Frontal cortex (tissue), 3 donors: ENCODE measurements at regions not wholly inside any gene's neighbourhood (a gene's known extent, or its start where the extent isn't known, plus 50 kb on each side); places are given as distances from the start of the nearest gene placed in this dataset.

Experiments
- DNase-seq, 2 donors: peaks; one replicate each; pipeline ENCODE4 v3.0.0; 2012; ENCODE audit warnings: low spot score in 2 of 2
- FAIRE-seq: peaks from 2 replicates; lab custom pipeline; 2012; peaks lifted over from hg19 to GRCh38; lab: Jason Lieb, UNC
- donor health status: control.
- donor health status: control.
- donor health status: control.

GRCh38 chr14:61226015-61226654, 55.0 kb downstream of the TMEM30B start:
- DNase-seq (no peak), FAIRE-seq (no peak)

GRCh38 chr14:61225344-61225743, 55.8 kb downstream of the TMEM30B start:
- FAIRE-seq: no peak

GRCh38 chr14:61223552-61223951, 57.6 kb downstream of the TMEM30B start:
- no peak for FAIRE-seq
- no peak for DNase-seq

More at GRCh38 chr14:61225344-61225743, 55.8 kb downstream of the TMEM30B start:
- no peak for DNase-seq

GRCh38 chr14:61222388-61222787, 58.8 kb downstream of the TMEM30B start:
- DNase-seq (no peak), FAIRE-seq (no peak)

GRCh38 chr14:61221906-61222305, 59.2 kb downstream of the TMEM30B start:
- DNase-seq (no peak), FAIRE-seq (no peak)

- DNase-seq (no peak), FAIRE-seq (no peak)
These were observed 61.5 kb downstream of the TMEM30B start for GRCh38 chr14:61219673-61220072.

- FAIRE-seq: no peak
- DNase-seq: no peak
These were observed 61.9 kb downstream of the TMEM30B start for GRCh38 chr14:61219256-61219655.

- DNase-seq (no peak), FAIRE-seq (no peak)
These were observed 62.4 kb downstream of the TMEM30B start for GRCh38 chr14:61218767-61219166.

GRCh38 chr14:61218157-61218556, 63.0 kb downstream of the TMEM30B start:
- DNase-seq: no peak
- no peak for FAIRE-seq

GRCh38 chr14:61217516-61217915, 63.6 kb downstream of the TMEM30B start:
- FAIRE-seq (no peak), DNase-seq (no peak)

GRCh38 chr14:61215222-61216020, 65.7 kb downstream of the TMEM30B start:
- FAIRE-seq: no peak
- DNase-seq: no peak

GRCh38 chr14:61213920-61214319, 67.2 kb downstream of the TMEM30B start:
- FAIRE-seq (no peak), DNase-seq (no peak)

GRCh38 chr14:61213191-61213621, 67.9 kb downstream of the TMEM30B start:
- no peak for FAIRE-seq

GRCh38 chr14:61212546-61212945, 68.6 kb downstream of the TMEM30B start:
- FAIRE-seq (no peak), DNase-seq (no peak)

More at GRCh38 chr14:61213191-61213621, 67.9 kb downstream of the TMEM30B start:
- DNase-seq: no peak

GRCh38 chr14:61211476-61212255, 69.5 kb downstream of the TMEM30B start:
- FAIRE-seq (no peak), DNase-seq (no peak)

- FAIRE-seq (no peak), DNase-seq (no peak)
These were observed 77.9 kb downstream of the TMEM30B start for GRCh38 chr14:61203081-61203753.

- FAIRE-seq (no peak), DNase-seq (no peak)
These were observed 79.0 kb downstream of the TMEM30B start for GRCh38 chr14:61202124-61202523.

GRCh38 chr14:61201171-61201570, 80.0 kb downstream of the TMEM30B start:
- DNase-seq: no peak
- FAIRE-seq: no peak

- FAIRE-seq: no peak
- DNase-seq: no peak
These were observed 83.7 kb downstream of the TMEM30B start for GRCh38 chr14:61197416-61197815.

- no peak for FAIRE-seq
- no peak for DNase-seq
These were observed 84.3 kb downstream of the TMEM30B start for GRCh38 chr14:61196792-61197191.
